NCI-H2029 treated with DMSO at 0.1 percent for 48 hours (cell line): ENCODE measurements at regions not wholly inside any gene's neighbourhood (a gene's known extent, or its start where the extent isn't known, plus 50 kb on each side); places are given as distances from the start of the nearest gene placed in this dataset.

ENCODE experiments used
- DNase-seq: peaks from one replicate; lab custom pipeline; 2025; lab: John Stamatoyannopoulos, UW

- peak; percentile 26 for DNase-seq
These were observed 323.3 kb downstream of the RPS6KC1 start for GRCh38 chr1:213374369-213374768.

GRCh38 chr1:213375002-213375401 is 324.0 kb downstream of the RPS6KC1 start:
- no peak for DNase-seq

- DNase-seq = no peak
These were observed 325.9 kb downstream of the RPS6KC1 start for GRCh38 chr1:213376862-213377372.

GRCh38 chr1:213380865-213381264 is 329.8 kb downstream of the RPS6KC1 start:
- no peak for DNase-seq

- DNase-seq = no peak
These were observed 330.6 kb downstream of the RPS6KC1 start for GRCh38 chr1:213381572-213382084.

- no peak for DNase-seq
These were observed 332.4 kb downstream of the RPS6KC1 start for GRCh38 chr1:213383465-213383864.

GRCh38 chr1:213385201-213385600 is 334.2 kb downstream of the RPS6KC1 start:
- no peak for DNase-seq

- no peak for DNase-seq
These were observed 334.8 kb downstream of the RPS6KC1 start for GRCh38 chr1:213385806-213386324.

GRCh38 chr1:213387380-213388015 is 336.5 kb downstream of the RPS6KC1 start:
- no peak for DNase-seq

GRCh38 chr1:213388199-213388598 is 337.2 kb downstream of the RPS6KC1 start:
- no peak for DNase-seq

- DNase-seq = no peak
These were observed 338.1 kb downstream of the RPS6KC1 start for GRCh38 chr1:213389061-213389581.

- no peak for DNase-seq
These were observed 340.4 kb downstream of the RPS6KC1 start for GRCh38 chr1:213391445-213391844.

GRCh38 chr1:213393860-213394259 is 342.8 kb downstream of the RPS6KC1 start:
- no peak for DNase-seq

- DNase-seq = no peak
These were observed 343.8 kb downstream of the RPS6KC1 start for GRCh38 chr1:213394837-213395236.

GRCh38 chr1:213397638-213398037 is 346.6 kb downstream of the RPS6KC1 start:
- DNase-seq = no peak

- no peak for DNase-seq
These were observed 348.7 kb downstream of the RPS6KC1 start for GRCh38 chr1:213399695-213400094.

GRCh38 chr1:213409208-213409631 is 358.2 kb downstream of the RPS6KC1 start:
- DNase-seq = no peak

- DNase-seq = no peak
These were observed 358.9 kb downstream of the RPS6KC1 start for GRCh38 chr1:213409971-213410370.

- DNase-seq = no peak
These were observed 363.3 kb downstream of the RPS6KC1 start for GRCh38 chr1:213414346-213414745.

- no peak for DNase-seq
These were observed 363.9 kb downstream of the RPS6KC1 start for GRCh38 chr1:213414911-213415310.

- no peak for DNase-seq
These were observed 364.8 kb downstream of the RPS6KC1 start for GRCh38 chr1:213415691-213416380.

GRCh38 chr1:213416461-213417224 is 365.6 kb downstream of the RPS6KC1 start:
- no peak for DNase-seq
